Muscle of leg (tissue), 3 donors: ENCODE measurements at regions not wholly inside any gene's neighbourhood (a gene's known extent, or its start where the extent isn't known, plus 50 kb on each side); places are given as distances from the start of the nearest gene placed in this dataset.

ENCODE experiments used
- DNase-seq: peaks from one replicate; pipeline ENCODE4 v3.0.0; 2013
- H3K27ac ChIP-seq: one replicate; pipeline ENCODE4 v1.5.1; 2013; ENCODE audit warnings: mild to moderate bottlenecking, low read length, control low read depth
- H3K27me3 ChIP-seq: one replicate; pipeline ENCODE4 v1.6.1; 2013; ENCODE audit warnings: low read length; ENCODE audit not compliant: control insufficient read depth, insufficient read depth
- H3K36me3 ChIP-seq: one replicate; pipeline ENCODE4 v1.6.1; 2013; ENCODE audit warnings: low read length; ENCODE audit not compliant: control insufficient read depth, insufficient read depth
- H3K4me1 ChIP-seq: one replicate; pipeline ENCODE4 v1.6.1; 2013; ENCODE audit warnings: low read length; ENCODE audit not compliant: control insufficient read depth, insufficient read depth
- H3K4me3 ChIP-seq: one replicate; pipeline ENCODE4 v1.5.1; 2013; ENCODE audit warnings: low read length, control low read depth
- H3K9me3 ChIP-seq: replicated peaks from 2 replicates; pipeline ENCODE4 v1.6.1; 2013; ENCODE audit warnings: low read depth, low read length; ENCODE audit not compliant: control insufficient read depth
- WGBS: methylation state at CpG from one replicate; pipeline ENCODE4 v1.1.5; 2013; ENCODE audit warnings: missing lambda C conversion rate; ENCODE audit not compliant: insufficient coverage; 5-methylcytosine and 5-hydroxymethylcytosine counted together

DNA sequence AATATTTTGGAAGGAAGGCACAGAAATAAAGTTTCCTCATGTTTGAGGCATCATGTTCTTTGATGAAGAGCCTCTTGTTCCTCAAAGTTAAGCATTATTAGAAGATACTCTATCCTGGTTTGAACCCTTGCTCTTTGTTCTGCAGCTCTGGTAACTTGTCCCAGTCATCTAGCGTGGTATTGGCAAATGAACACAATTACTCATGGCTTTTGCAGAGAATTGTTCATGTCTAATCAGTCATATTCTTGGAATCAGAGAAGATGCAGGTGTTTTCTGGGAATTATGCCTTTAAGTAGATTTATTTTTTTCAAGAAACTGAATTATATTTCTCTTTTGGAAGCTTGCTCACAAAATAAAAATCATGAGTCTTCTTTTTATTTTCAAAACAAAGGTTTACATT lies 52.9 kb upstream of the HPGDS start:
- Histone ChIP-seq H3K36me3 (no peaks in the 10 kb centered on the region), H3K27me3 (no peaks in the 10 kb centered on the region), H3K4me3 (no peak overlapping the region), H3K27ac (no peak overlapping the region), H3K4me1 (no peaks in the 10 kb centered on the region), H3K9me3 (no peaks in the 10 kb centered on the region)
- no peak for DNase-seq
- WGBS: no CpG with 5 or more reads among the region's 1 CpG

DNA sequence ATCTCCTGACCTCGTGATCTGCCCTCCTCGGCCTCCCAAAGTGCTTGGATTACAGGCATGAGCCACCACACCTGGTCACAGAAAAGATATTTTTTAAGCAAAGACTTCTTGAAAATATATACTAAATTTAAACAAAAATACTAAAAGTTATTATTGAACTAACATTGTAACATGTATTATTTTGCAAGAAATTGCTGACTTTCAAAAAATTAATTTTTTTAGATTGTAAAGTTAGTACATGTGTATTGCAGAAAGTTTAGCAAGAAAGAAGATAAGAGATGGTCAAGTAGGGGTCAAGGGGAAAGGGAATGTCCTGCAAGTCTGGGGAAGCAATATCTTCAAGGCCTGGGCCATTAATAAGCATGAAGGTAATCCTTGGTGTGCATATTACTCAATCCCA lies 54.3 kb upstream of the HPGDS start:
- Histone ChIP-seq H3K27me3 (no peaks in the 10 kb centered on the region), H3K4me1 (no peaks in the 10 kb centered on the region), H3K36me3 (no peaks in the 10 kb centered on the region), H3K9me3 (no peaks in the 10 kb centered on the region), H3K4me3 (no peak overlapping the region), H3K27ac (no peak overlapping the region)
- no CpG with 5 or more reads among the region's 2 CpGs for WGBS
- no peak for DNase-seq

DNA sequence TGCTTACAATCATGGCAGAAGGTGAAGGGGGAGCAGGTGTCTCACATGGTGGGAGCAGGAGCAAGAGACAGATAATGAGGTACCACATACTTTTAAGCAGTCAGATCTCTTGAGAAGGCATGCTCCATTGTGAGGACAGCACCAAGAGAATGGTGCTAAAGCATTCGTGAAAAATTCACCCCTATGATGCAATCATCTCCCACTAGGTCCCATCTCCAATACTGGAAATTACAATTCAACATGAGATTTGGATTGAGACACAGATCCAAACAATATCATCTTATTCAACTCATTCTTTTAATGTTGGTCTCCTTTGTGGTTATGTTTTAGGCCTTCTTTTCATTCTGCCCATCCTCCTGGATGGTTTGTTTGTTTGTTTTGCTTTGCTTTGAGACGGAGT lies 54.1 kb upstream of the PDLIM5 start:
- no peaks in the 10 kb centered on the region for H3K27me3 ChIP-seq
- no peak overlapping the region for H3K4me3 ChIP-seq
- no CpG with 5 or more reads among the region's 2 CpGs for WGBS
- no peaks in the 10 kb centered on the region for H3K4me1 ChIP-seq
- H3K36me3 ChIP-seq: no peaks in the 10 kb centered on the region
- H3K9me3 ChIP-seq: no peaks in the 10 kb centered on the region
- no peak overlapping the region for H3K27ac ChIP-seq
- no peak for DNase-seq

DNA sequence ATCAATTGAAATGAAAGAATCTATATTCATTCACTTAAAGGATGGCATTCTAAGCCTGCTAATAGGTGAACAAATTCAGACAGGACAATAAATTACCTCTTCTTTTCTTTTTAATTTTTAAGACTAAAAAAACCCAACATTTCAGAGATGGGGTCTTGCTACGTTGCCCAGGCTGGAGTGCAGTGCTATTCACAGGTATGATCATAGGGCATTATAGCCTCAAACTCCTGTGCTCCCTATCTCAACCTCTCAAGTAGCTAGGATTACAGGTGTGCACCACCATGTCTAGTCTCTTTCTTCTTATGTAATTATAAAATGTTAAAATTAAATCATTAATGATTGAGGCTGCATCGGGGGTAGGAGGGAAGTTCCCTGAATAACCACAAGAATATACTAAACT lies 52.5 kb upstream of the PDLIM5 start:
- Histone ChIP-seq H3K4me1 (peaks cover 4% of the 10 kb centered on the region), H3K36me3 (no peaks in the 10 kb centered on the region), H3K4me3 (no peak overlapping the region), H3K27me3 (no peaks in the 10 kb centered on the region), H3K27ac (peak overlapping the region; percentile 37), H3K9me3 (no peaks in the 10 kb centered on the region)
- DNase-seq: no peak
- WGBS: no CpG with 5 or more reads among the region's 2 CpGs

DNA sequence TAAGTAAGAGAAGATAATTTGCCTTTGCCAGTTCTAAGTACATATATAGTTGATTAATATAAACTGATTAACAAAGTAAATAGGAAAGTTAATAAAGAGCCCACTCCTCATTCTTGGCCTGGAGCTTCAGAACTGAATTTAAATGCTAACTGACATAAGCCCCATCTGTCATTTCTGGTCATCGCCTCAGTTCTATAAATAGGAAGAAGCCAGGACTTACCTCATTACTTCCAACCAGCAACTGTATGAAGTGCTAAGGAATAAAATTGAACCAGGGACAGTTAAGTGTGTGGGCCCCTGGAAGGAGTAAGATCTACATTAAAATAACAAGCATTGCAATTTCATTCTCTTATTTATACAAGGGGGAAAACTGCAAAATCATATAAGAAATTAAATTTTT lies 52.0 kb upstream of the PDLIM5 start:
- Histone ChIP-seq H3K27me3 (no peaks in the 10 kb centered on the region), H3K9me3 (no peaks in the 10 kb centered on the region), H3K27ac (peak overlapping the region; percentile 37), H3K4me3 (no peak overlapping the region), H3K36me3 (no peaks in the 10 kb centered on the region), H3K4me1 (peaks cover 4% of the 10 kb centered on the region)
- WGBS: no CpG with 5 or more reads among the region's 1 CpG
- DNase-seq: peak; percentile 62

- no peak overlapping the region for H3K4me3 ChIP-seq
- peaks cover 4% of the 10 kb centered on the region for H3K4me1 ChIP-seq
- H3K9me3 ChIP-seq: no peaks in the 10 kb centered on the region
- H3K27ac ChIP-seq: no peak overlapping the region
- no peaks in the 10 kb centered on the region for H3K36me3 ChIP-seq
- DNase-seq: no peak
- H3K27me3 ChIP-seq: no peaks in the 10 kb centered on the region
- 93% methylated on average over 3 of the region's 3 CpGs for WGBS
Observed at GRCh38 chr4:94400191-94400590, 51.6 kb upstream of the PDLIM5 start.
